Liver (tissue), 8 donors: ENCODE measurements at regions not wholly inside any gene's neighbourhood (a gene's known extent, or its start where the extent isn't known, plus 50 kb on each side); places are given as distances from the start of the nearest gene placed in this dataset.

Source experiments
- DNase-seq: peaks from one replicate; pipeline ENCODE4 v3.0.0-alpha.2; 2017; ENCODE audit warnings: low spot score
- H3K27ac ChIP-seq, 2 donors: one replicate each; pipeline ENCODE4 v1.7.0; 2013; ENCODE audit warnings: inconsistent platforms in 2 of 2, low read length in 2 of 2, control low read depth in 1 of 2, low read depth in 1 of 2, mild to moderate bottlenecking in 1 of 2
- H3K27me3 ChIP-seq, 4 donors: one replicate each; pipeline versions ENCODE4 v1.6.1 to v1.7.0; 2013; ENCODE audit warnings: low read length in 3 of 4, inconsistent platforms in 1 of 4, mild to moderate bottlenecking in 1 of 4, moderate library complexity in 1 of 4; ENCODE audit not compliant: control insufficient read depth in 4 of 4, insufficient read depth in 4 of 4
- H3K36me3 ChIP-seq, 4 donors: one replicate each; pipeline versions ENCODE4 v1.6.1 to v1.7.0; 2013; ENCODE audit warnings: low read length in 3 of 4, mild to moderate bottlenecking in 3 of 4, low read depth in 1 of 4, moderate library complexity in 1 of 4; ENCODE audit not compliant: control insufficient read depth in 4 of 4, insufficient read depth in 3 of 4
- H3K4me1 ChIP-seq, 4 donors: one replicate each; pipeline versions ENCODE4 v1.6.1 to v1.7.0; 2013; ENCODE audit warnings: low read length in 3 of 4, mild to moderate bottlenecking in 3 of 4, moderate library complexity in 1 of 4; ENCODE audit not compliant: control insufficient read depth in 4 of 4, insufficient read depth in 4 of 4
- H3K4me3 ChIP-seq, 3 donors: one replicate each; pipeline versions ENCODE4 v1.6.1 to v1.7.0; 2013; ENCODE audit warnings: low read length in 3 of 3, control low read depth in 1 of 3, low read depth in 1 of 3, mild to moderate bottlenecking in 1 of 3
- H3K9ac ChIP-seq, 2 donors: one replicate each; pipeline ENCODE4 v1.7.0; 2013; ENCODE audit warnings: low read length in 2 of 2, mild to moderate bottlenecking in 2 of 2, moderate library complexity in 2 of 2, control low read depth in 1 of 2, low read depth in 1 of 2
- H3K9me3 ChIP-seq, 4 donors: one replicate each; pipeline versions ENCODE4 v1.6.1 to v1.7.0; 2013; ENCODE audit warnings: low read length in 3 of 4; ENCODE audit not compliant: control insufficient read depth in 4 of 4
- EGR1 ChIP-seq, 2 donors: IDR thresholded peaks; 2 replicates each; pipeline ENCODE4 v1.6.1; 2016 to 2018; ENCODE audit warnings: antibody characterized with exemption in 2 of 2, low read depth in 2 of 2
- FOXA1 ChIP-seq: IDR thresholded peaks from 2 replicates; pipeline ENCODE4 v1.6.1; 2016; ENCODE audit warnings: antibody characterized with exemption
- HNF4A ChIP-seq, 2 donors: conservative IDR thresholded peaks; 2 replicates each; pipeline ENCODE4 v1.6.1; 2016; ENCODE audit warnings: antibody characterized with exemption in 2 of 2, mild to moderate bottlenecking in 2 of 2
- HNF4G ChIP-seq: IDR thresholded peaks from 2 replicates; pipeline ENCODE4 v1.6.1; 2016; ENCODE audit warnings: antibody characterized with exemption
- JUND ChIP-seq, 2 donors: IDR thresholded peaks; 2 replicates each; pipeline ENCODE4 v1.6.1; 2016; ENCODE audit warnings: antibody characterized with exemption in 2 of 2
- RAD21 ChIP-seq, 2 donors: IDR thresholded peaks; 2 replicates each; pipeline ENCODE4 v1.6.1; 2016; ENCODE audit warnings: antibody characterized with exemption in 2 of 2, mild to moderate bottlenecking in 2 of 2
- REST ChIP-seq: IDR thresholded peaks from 2 replicates; pipeline ENCODE4 v1.6.1; 2016; ENCODE audit warnings: antibody characterized with exemption, mild to moderate bottlenecking
- RXRA ChIP-seq, 2 donors: IDR thresholded peaks; 2 replicates each; pipeline ENCODE4 v1.6.1; 2017 to 2018; ENCODE audit warnings: antibody characterized with exemption in 2 of 2, mild to moderate bottlenecking in 1 of 2
- SP1 ChIP-seq: IDR thresholded peaks from 2 replicates; pipeline ENCODE4 v1.6.1; 2018; ENCODE audit warnings: antibody characterized with exemption, mild to moderate bottlenecking
- TAF1 ChIP-seq: conservative IDR thresholded peaks from 2 replicates; pipeline ENCODE4 v1.6.1; 2016; ENCODE audit warnings: antibody characterized with exemption, mild to moderate bottlenecking
- YY1 ChIP-seq: IDR thresholded peaks from 2 replicates; pipeline ENCODE4 v1.6.1; 2016; ENCODE audit warnings: antibody characterized with exemption, mild to moderate bottlenecking
- ZBTB33 ChIP-seq: IDR thresholded peaks from 2 replicates; pipeline ENCODE4 v1.6.1; 2016; ENCODE audit warnings: antibody characterized with exemption
- WGBS: extraction: QIAGEN DNeasy Blood & Tissue Kit; methylation state at CpG from one replicate; pipeline ENCODE4 v1.1.7; 2013; 5-methylcytosine and 5-hydroxymethylcytosine counted together
- TF ChIP-seq, protein P1 (sequence below): fragments of 150-350 bp; IDR thresholded peaks from 2 replicates; pipeline ENCODE4 v1.5.1; 2017; ENCODE audit warnings: improper control_type of control experiment, low read depth, low read length; ENCODE audit not compliant: missing input control
- TF ChIP-seq, protein P2 (sequence below): IDR thresholded peaks from 2 replicates; pipeline ENCODE4 v1.6.1; 2016; ENCODE audit warnings: antibody characterized with exemption
- TF ChIP-seq, protein P3 (sequence below): IDR thresholded peaks from 2 replicates; pipeline ENCODE4 v1.6.1; 2016; ENCODE audit warnings: antibody characterized with exemption
- donor health status: healthy.
- donor health status: healthy.
- donor health status: healthy.
- donor health status: healthy.
- donor health status: healthy.

DNA sequence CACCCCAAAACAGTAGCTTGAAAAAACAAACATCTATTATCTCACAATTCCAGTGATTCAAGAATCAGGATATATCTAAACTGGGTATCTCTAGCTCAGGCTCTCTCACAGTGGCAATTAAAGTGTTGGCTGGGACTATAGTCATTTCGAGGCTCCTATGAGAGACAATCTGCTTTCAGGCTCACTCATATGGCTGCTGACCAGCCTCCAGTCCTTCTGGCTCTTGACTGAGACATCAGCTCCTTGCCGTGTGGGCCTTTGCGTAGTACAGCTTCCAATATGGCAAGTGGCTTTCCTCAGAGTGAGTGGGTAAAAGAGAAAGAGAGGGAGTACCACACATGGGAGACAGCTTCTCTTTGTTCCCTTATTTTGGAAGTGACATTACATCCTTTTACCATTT, 327.2 kb downstream of the CENPW start:
- no peak overlapping the region for H3K9ac ChIP-seq
- WGBS: 84% methylated on average over 3 of the region's 3 CpGs

DNA sequence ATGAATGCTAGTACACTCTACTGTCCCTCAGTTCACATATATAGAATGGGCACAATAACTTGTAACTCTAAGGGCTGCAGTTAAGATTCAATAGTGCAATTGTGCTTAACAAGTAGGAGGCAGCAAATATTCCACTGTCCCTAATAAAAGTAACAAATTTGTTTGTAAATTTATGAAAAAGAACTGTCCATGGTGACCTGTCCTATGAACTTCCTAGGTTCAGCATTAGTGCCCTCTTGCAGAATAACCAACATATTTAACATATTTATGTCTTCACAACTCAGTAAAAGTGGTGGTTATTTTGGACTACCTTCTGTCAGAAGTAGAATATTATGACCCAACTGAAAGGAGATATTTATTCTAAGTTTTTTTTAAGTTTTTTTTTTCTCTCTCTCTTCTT, 327.8 kb downstream of the CENPW start:
- DNase-seq: no peak
- H3K27ac ChIP-seq: no peak overlapping the region
- TF ChIP-seq SP1 (no peak), HNF4A (conservative IDR thresholded peaks at IDR 0.05) (no peak), ZBTB33 (no peak), YY1 (no peak), HNF4G (no peak), FOXA1 (no peak), RAD21 (IDR thresholded peaks at IDR 0.05) (no peak), EGR1 (IDR thresholded peaks at IDR 0.05; ENCODE audit: low read depth in 2 of 2) (no peak), JUND (IDR thresholded peaks at IDR 0.05) (no peak), RXRA (IDR thresholded peaks at IDR 0.05) (no peak), TAF1 (no peak), REST (no peak)
- TF ChIP-seq, protein P1, sequence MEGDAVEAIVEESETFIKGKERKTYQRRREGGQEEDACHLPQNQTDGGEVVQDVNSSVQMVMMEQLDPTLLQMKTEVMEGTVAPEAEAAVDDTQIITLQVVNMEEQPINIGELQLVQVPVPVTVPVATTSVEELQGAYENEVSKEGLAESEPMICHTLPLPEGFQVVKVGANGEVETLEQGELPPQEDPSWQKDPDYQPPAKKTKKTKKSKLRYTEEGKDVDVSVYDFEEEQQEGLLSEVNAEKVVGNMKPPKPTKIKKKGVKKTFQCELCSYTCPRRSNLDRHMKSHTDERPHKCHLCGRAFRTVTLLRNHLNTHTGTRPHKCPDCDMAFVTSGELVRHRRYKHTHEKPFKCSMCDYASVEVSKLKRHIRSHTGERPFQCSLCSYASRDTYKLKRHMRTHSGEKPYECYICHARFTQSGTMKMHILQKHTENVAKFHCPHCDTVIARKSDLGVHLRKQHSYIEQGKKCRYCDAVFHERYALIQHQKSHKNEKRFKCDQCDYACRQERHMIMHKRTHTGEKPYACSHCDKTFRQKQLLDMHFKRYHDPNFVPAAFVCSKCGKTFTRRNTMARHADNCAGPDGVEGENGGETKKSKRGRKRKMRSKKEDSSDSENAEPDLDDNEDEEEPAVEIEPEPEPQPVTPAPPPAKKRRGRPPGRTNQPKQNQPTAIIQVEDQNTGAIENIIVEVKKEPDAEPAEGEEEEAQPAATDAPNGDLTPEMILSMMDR: no peak
- TF ChIP-seq, protein P2, sequence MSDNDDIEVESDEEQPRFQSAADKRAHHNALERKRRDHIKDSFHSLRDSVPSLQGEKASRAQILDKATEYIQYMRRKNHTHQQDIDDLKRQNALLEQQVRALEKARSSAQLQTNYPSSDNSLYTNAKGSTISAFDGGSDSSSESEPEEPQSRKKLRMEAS: no peak
- TF ChIP-seq, protein P3, sequence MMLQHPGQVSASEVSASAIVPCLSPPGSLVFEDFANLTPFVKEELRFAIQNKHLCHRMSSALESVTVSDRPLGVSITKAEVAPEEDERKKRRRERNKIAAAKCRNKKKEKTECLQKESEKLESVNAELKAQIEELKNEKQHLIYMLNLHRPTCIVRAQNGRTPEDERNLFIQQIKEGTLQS: no peak
- H3K36me3 ChIP-seq: no peaks in the 10 kb centered on the region
- H3K27me3 ChIP-seq: no peaks in the 10 kb centered on the region
- H3K4me1 ChIP-seq: no peaks in the 10 kb centered on the region
- no peak overlapping the region for H3K4me3 ChIP-seq
- no peaks in the 10 kb centered on the region for H3K9me3 ChIP-seq
- no peak overlapping the region for H3K9ac ChIP-seq

More for the DNA sequence above, 327.2 kb downstream of the CENPW start:
- no peaks in the 10 kb centered on the region for H3K4me1 ChIP-seq
- TF ChIP-seq, protein P2: no peak
- no peak for TF ChIP-seq JUND (IDR thresholded peaks at IDR 0.05)
- TF ChIP-seq, protein P3: no peak
- no peak overlapping the region for H3K4me3 ChIP-seq
- no peak for DNase-seq
- no peaks in the 10 kb centered on the region for H3K36me3 ChIP-seq
- H3K9me3 ChIP-seq: no peaks in the 10 kb centered on the region
- no peak overlapping the region for H3K27ac ChIP-seq
- no peaks in the 10 kb centered on the region for H3K27me3 ChIP-seq
